HUES64 (cell line): ENCODE measurements at regions not wholly inside any gene's neighbourhood (a gene's known extent, or its start where the extent isn't known, plus 50 kb on each side); places are given as distances from the start of the nearest gene placed in this dataset.
A peak's percentile ranks its signal among the peaks of the same experiment; 100 is the strongest.
"Not testable (repeated sequence)": the region's sequence is repeated elsewhere in the genome, so short reads cannot be mapped to it uniquely, and the experiment has no call there.

Source experiments
- H3K27ac ChIP-seq: 2 replicates; pipeline ENCODE4 v1.7.0; 2013; ENCODE audit warnings: low read depth, low read length, inconsistent platforms
- H3K27me3 ChIP-seq: 2 replicates; pipeline ENCODE4 v1.6.1; 2013; ENCODE audit warnings: mild to moderate bottlenecking, low read length; ENCODE audit not compliant: insufficient read depth
- H3K36me3 ChIP-seq: 2 replicates; pipeline ENCODE4 v1.6.1; 2013; ENCODE audit warnings: mild to moderate bottlenecking, low read length; ENCODE audit not compliant: insufficient read depth
- H3K4me1 ChIP-seq: 2 replicates; pipeline ENCODE4 v1.6.1; 2013; ENCODE audit warnings: mild to moderate bottlenecking, low read length, moderate library complexity; ENCODE audit not compliant: insufficient read depth
- H3K4me3 ChIP-seq: 2 replicates; pipeline ENCODE4 v1.5.1; 2013; ENCODE audit warnings: mild to moderate bottlenecking, low read length, moderate library complexity
- H3K9ac ChIP-seq: 2 replicates; pipeline ENCODE4 v1.6.1; 2013; ENCODE audit warnings: mild to moderate bottlenecking, low read depth, low read length
- H3K9me3 ChIP-seq: 2 replicates; pipeline ENCODE4 v1.6.1; 2013; ENCODE audit warnings: low read depth, low read length; ENCODE audit not compliant: insufficient read depth
- WGBS: fragments of 150-250, 120-280 bp; methylation state at CpG from one replicate; pipeline ENCODE4 v1.1.7; 2013; ENCODE audit warnings: missing lambda C conversion rate; 5-methylcytosine and 5-hydroxymethylcytosine counted together

DNA sequence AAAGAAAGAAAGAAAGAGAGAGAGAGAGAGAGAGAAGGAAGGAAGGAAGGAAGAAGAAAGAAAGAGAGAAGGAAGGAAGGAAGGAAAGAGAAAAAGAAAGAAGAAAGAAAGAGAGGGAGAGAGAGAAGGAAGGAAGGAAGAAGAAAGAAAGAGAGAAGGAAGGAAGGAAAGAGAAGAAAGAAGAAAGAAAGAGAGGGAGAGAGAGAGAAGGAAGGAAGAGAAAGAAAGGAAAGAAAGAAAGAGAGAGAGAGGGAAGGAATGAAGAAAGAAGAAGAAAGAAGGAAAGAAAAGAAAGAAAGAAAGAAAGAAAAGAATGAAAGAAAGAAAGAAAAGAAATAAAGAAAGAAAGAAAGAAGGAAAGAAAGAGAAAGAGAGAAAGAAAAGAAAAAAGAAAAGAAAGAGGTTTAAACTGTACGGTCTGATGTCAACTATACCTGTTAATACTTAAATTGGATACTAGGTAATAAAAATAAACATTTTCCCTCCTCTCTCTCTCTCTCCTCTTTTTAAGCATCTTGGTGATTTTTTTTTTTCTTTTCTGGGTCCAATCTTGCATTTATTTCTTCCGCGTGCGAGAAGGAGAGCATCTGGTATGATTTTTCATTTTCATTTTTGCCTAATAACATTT lies 93.8 kb downstream of the CRLF2 start:
- Histone ChIP-seq H3K27ac (no peak overlapping the region), H3K9me3 (no peaks in the 10 kb centered on the region), H3K9ac (no peak overlapping the region), H3K27me3 (no peaks in the 10 kb centered on the region), H3K4me3 (no peak overlapping the region), H3K36me3 (no peaks in the 10 kb centered on the region), H3K4me1 (no peaks in the 10 kb centered on the region)
- 94% methylated on average over 3 of the region's 4 CpGs for whole genome bisulfite sequencing

DNA sequence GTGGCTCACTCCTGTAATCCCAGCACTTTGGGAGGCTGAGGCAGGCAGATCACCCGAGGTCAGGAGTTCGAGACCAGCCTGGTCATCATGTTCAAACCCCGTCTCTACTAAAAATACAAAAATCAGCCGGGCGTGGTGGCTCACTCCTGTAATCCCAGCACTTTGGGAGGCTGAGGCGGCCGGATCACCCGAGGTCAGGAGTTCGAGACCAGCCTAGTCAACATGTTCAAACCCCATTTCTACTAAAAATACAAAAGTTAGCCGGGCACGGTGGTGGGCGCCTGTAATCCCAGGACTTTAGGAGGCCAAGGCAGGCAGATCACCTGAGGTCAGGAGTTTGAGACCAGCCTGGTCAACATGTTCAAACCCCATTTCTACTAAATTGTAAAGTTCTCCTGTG lies 97.0 kb downstream of the CRLF2 start:
- H3K9ac ChIP-seq, H3K36me3 ChIP-seq, H3K4me3 ChIP-seq, H3K27ac ChIP-seq, H3K9me3 ChIP-seq, H3K27me3 ChIP-seq: not testable (repeated sequence)
- H3K4me1 ChIP-seq = peaks cover 20% of the 10 kb centered on the region
- WGBS = 95% methylated on average over 12 of the region's 12 CpGs

DNA sequence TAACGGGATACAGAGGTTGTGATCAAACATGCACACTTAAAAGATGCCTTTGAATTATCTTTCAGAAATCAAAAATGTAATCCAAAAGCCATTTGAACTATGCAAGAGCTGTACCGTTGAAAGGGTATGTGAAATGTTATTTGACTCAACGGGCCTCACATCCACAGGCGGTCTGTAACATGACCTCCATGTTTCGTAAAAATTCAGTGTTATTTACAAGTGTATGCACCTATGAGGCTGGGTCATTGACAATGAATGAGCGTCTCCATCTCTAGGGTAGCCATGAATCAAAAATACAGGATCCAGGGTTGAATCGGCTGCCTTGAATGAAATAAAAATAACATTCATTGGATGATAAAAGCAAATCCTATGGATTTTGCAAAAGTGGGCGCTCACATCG lies 100.1 kb downstream of the CRLF2 start:
- 16% methylated on average over 9 of the region's 9 CpGs for WGBS
- Histone ChIP-seq H3K4me1 (peaks cover 25% of the 10 kb centered on the region), H3K36me3 (no peaks in the 10 kb centered on the region), H3K27me3 (no peaks in the 10 kb centered on the region; the same call in 1 of the 2 replicates), H3K9ac (peak overlapping the region; percentile 32), H3K9me3 (no peaks in the 10 kb centered on the region), H3K4me3 (peak overlapping the region; percentile 42), H3K27ac (peak overlapping the region; percentile 94)

DNA sequence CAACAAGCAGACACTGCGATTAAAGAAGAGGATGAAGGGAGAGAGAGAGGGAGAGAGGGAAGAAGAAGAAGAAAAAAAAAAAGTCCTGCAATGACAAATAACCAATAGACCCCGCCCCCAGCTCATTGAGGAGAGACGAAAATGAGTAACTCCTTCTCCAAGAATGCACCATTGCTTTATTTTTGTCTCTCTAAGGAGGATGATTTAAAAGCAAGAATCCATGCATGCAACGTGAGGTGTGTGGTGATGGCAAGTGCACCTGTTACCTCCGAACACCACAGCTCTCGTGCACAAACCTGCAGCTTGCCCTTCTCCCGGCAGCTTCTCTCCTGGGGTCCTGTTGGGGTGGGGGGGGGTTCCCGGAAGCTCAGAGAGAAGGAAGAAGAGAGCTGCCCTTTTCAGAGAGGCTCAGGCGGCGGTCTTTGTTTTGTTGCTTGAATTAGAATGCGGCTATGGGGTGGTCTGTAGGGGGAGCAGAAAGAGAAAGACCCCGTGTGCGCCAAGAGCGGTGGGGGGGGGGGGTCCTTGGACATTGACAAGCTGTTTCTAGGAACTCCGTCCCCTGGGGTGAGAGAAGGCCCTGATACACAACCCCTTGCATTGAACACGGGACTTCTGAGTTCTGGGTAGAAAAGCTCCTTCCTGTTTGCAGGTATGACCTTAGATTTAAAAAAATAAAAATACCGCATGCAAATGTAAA lies 100.7 kb downstream of the CRLF2 start:
- no peaks in the 10 kb centered on the region for H3K9me3 ChIP-seq
- peak overlapping the region; percentile 42 for H3K4me3 ChIP-seq
- WGBS = 1% methylated on average over 15 of the region's 17 CpGs
- H3K27me3 ChIP-seq = peaks cover 4% of the 10 kb centered on the region; the same call in 1 of the 2 replicates
- peak overlapping the region; percentile 32 for H3K9ac ChIP-seq
- peak overlapping the region; percentile 94 for H3K27ac ChIP-seq
- H3K4me1 ChIP-seq = peaks cover 25% of the 10 kb centered on the region
- H3K36me3 ChIP-seq = no peaks in the 10 kb centered on the region

DNA sequence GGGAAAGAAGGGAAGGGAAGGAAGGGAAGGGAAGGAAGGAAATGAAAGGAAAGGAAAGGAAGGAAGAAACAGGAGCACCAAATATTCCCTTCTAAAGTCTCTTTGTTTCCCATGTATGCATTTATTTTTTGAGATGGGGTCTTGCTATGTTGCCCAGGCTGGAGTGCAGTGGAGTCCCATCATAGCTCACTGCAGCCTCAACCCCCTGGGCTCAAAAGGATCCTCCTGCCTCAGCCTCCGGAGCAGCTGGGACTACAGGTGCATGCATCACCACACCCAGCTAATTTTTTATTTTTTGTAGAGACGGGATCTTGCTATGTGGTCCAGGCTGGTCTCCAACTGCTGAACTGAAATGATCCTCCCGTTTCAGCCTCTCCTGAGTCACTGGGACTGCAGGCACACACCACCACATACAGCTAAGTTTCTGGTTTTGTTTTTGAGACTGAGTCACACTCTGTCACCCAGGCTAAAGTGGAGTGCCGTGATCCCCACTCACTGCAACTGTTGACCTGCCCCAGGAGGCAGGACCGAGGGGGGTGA lies 102.8 kb downstream of the CRLF2 start:
- no peaks in the 10 kb centered on the region for H3K9me3 ChIP-seq
- H3K9ac ChIP-seq = no peak overlapping the region
- H3K4me3 ChIP-seq = no peak overlapping the region
- no peak overlapping the region for H3K27ac ChIP-seq
- WGBS = 95% methylated on average over 5 of the region's 5 CpGs
- no peaks in the 10 kb centered on the region for H3K36me3 ChIP-seq
- H3K27me3 ChIP-seq = peaks cover 12% of the 10 kb centered on the region
- peaks cover 31% of the 10 kb centered on the region for H3K4me1 ChIP-seq

DNA sequence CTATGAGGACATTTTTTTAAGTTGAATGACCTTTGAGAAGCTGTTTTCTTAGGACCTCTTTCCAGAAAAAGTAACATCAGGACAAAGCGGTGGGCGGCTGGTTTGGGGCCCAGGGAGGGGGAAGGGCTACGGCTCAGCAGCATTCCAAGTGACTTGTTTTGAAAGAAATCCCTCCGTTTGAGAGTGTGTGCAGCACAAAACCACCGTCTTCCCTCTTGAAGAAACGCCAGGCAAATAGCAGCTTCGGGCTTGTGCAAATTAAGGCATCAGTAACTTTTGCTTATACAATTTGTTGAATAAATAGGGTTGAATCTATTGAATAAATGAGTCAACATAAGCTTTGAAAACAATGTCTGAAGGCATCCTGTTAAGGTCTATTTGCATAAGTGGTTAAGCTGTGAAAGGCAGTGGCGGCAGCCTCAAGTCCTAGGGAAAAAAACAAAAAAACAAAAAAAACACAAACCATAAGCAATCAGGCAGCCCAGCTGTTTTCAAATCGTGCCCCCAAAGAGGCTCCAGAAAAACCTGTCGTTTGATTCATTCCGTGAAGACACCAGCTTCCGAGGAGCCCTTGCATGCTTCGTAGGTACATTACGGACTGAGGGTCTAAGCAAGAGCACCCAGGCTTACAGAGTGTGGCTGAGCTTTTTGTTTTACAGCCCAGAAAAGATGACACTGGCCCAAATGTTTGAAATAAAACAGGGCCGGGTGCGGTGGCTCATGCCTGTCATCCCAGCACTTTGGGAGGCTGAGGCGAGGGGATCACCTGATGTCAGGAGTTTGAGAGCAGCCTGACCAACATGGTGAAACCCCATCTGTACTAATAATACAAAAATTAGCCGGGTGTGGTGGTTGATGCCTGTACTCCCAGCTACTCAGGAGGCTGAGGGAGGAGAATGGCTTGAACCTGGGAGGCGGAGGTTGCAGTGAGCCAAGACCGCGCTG lies 103.7 kb downstream of the CRLF2 start:
- no peaks in the 10 kb centered on the region for H3K9me3 ChIP-seq
- WGBS = 23% methylated on average over 21 of the region's 21 CpGs
- H3K27me3 ChIP-seq = peaks cover 12% of the 10 kb centered on the region
- H3K9ac ChIP-seq = peak overlapping the region; percentile 60
- H3K4me3 ChIP-seq = peak overlapping the region; percentile 43
- peaks cover 31% of the 10 kb centered on the region for H3K4me1 ChIP-seq
- no peaks in the 10 kb centered on the region for H3K36me3 ChIP-seq
- peak overlapping the region; percentile 95 for H3K27ac ChIP-seq

DNA sequence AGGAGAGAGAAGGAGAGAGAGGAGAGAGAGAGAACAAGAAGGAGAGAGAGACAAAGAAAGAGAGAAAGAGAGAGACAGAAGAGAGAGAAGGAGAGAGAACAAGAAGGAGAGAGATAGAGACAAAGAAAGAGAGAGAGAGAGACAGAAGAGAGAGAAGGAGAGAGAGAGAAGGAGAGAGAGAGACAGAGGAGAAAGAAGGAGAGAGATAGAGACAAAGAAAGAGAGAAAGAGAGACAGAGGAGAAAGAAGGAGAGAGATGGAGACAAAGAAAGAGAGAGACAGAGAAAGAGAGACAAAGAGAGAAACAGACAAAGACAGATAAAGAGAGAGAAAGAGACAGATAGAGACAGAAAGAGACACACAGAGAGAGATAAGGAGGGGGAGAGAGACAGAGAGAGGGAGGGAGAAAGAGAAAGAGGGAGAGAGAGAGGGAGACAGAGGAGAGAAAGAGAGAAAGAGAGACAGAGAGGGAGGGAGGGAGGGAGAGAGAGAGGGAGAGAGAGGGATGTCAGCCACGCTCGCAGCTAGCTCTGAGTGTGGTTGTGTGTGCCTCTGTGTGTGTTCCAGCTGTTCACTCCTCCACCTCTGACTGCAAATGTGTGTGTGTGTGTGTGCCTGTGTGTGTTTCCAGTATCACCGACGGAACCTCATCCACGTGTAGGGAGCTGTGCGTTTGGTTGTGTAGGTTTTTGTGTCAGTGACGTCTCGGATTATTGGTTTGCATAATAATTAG lies 105.8 kb downstream of the CRLF2 start:
- no peaks in the 10 kb centered on the region for H3K9me3 ChIP-seq
- no peaks in the 10 kb centered on the region for H3K36me3 ChIP-seq
- H3K4me1 ChIP-seq = peaks cover 22% of the 10 kb centered on the region
- H3K27me3 ChIP-seq = peaks cover 12% of the 10 kb centered on the region
- no peak overlapping the region for H3K4me3 ChIP-seq
- H3K27ac ChIP-seq = no peak overlapping the region
- 31% methylated on average over 8 of the region's 8 CpGs for WGBS
- no peak overlapping the region for H3K9ac ChIP-seq

DNA sequence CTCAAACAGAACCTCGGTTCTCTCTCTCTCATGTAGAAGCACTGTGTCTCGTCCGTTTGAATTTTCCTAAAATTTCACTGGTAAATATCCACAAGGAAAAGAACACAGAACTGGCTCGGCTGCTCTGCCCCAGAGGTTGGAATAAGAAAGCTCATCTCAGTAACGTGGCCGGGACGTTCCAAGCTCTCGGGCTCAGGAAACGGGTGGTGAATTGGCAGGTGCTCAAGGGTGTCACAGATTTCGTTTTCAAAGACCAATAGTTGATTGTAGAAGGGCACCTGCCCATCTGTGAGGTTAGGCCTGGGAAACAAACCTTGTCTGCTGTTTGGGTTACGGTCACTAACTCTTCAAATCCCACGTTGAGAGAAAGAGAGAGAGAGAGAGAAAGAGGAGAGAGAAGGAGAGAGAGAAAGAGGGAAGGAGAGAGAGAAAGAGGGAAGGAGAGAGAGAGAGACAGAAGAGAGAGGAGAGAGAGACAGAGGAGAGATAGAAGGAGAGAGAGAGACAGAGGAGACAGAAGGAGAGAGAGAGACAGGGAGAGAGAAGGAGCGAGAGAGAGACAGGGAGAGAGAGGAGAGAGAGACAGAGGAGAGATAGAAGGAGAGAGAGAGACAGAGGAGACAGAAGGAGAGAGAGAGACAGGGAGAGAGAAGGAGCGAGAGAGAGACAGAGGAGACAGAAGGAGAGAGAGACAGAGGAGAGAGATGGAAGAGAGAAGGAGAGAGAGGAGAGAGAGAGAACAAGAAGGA lies 106.6 kb downstream of the CRLF2 start:
- Histone ChIP-seq H3K9me3 (no peaks in the 10 kb centered on the region), H3K9ac (no peak overlapping the region), H3K4me1 (peaks cover 14% of the 10 kb centered on the region), H3K36me3 (no peaks in the 10 kb centered on the region), H3K27me3 (peaks cover 12% of the 10 kb centered on the region), H3K4me3 (no peak overlapping the region), H3K27ac (no peak overlapping the region)
- WGBS = 60% methylated on average over 14 of the region's 14 CpGs

DNA sequence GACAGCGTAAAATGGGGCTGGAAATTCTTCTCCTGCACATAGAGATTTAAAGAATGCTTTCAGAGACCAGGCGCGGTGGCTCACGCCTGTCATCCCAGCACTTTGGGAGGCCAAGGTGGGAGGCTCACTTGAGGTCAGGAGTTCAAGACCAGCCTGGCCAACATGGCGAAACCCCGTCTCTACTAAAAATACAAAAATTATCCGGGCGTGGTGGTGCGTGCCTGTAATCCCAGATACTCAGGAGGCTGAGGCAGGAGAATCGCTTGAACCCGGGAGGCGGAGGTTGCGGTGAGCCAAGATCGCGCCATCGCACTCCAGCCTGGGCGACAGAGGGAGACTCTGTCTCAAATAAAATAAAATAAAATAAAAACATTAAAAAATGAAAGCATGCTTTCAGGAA lies 107.4 kb downstream of the CRLF2 start:
- not testable (repeated sequence) for H3K27ac ChIP-seq, H3K36me3 ChIP-seq, H3K9me3 ChIP-seq, H3K9ac ChIP-seq, H3K4me3 ChIP-seq
- H3K27me3 ChIP-seq = peaks cover 12% of the 10 kb centered on the region
- peaks cover 11% of the 10 kb centered on the region for H3K4me1 ChIP-seq
- 98% methylated on average over 16 of the region's 17 CpGs for WGBS

DNA sequence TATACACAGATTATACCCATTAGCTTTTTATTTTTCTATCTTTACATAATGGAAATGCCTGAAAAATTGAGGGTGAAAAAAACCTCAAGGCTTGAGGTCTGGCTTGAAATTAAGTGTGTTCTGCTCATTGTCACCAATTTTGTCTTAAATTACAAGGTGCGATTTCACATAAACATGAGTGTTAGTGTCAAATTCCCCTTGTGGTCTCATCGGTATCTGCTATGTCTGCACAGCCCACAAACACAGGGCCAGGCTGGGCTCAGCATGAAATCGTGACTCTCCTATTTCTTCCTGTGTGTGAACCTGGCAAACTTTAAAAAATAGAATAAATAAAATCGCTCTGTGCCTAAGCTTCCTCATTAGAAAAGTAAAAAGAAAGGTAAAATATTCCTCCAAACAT lies 109.1 kb downstream of the CRLF2 start:
- Histone ChIP-seq H3K4me1 (peaks cover 6% of the 10 kb centered on the region), H3K9me3 (no peaks in the 10 kb centered on the region), H3K27ac (no peak overlapping the region), H3K36me3 (no peaks in the 10 kb centered on the region), H3K9ac (no peak overlapping the region), H3K4me3 (no peak overlapping the region), H3K27me3 (peaks cover 12% of the 10 kb centered on the region)
- WGBS = 92% methylated on average over 3 of the region's 4 CpGs
